H1 (cell line): ENCODE measurements at regions not wholly inside any gene's neighbourhood (a gene's known extent, or its start where the extent isn't known, plus 50 kb on each side); places are given as distances from the start of the nearest gene placed in this dataset.

Experiments used
- EGR1 ChIP-seq: IDR thresholded peaks from 2 replicates; pipeline ENCODE4 v1.6.1; 2011; ENCODE audit warnings: low read depth, low read length, borderline replicate concordance
- EZH2 ChIP-seq: fragments of 200-600 bp; sonication (generic); IDR thresholded peaks from 2 replicates; pipeline ENCODE4 v1.7.1; 2012; ENCODE audit warnings: low read depth, mild to moderate bottlenecking, moderate library complexity, low read length, inconsistent platforms; ENCODE audit not compliant: severe bottlenecking
- FOSL1 ChIP-seq: IDR thresholded peaks from 2 replicates; pipeline ENCODE4 v1.6.1; 2011; ENCODE audit warnings: mild to moderate bottlenecking, low read depth, low read length, moderate library complexity; ENCODE audit not compliant: insufficient read depth
- KDM5A ChIP-seq: fragments of 200-600 bp; IDR thresholded peaks from 2 replicates; pipeline ENCODE4 v1.7.1; 2012; ENCODE audit warnings: mild to moderate bottlenecking, low read length, inconsistent platforms, mixed read lengths
- POLR2A ChIP-seq, 2 experiments: IDR thresholded peaks; 1 replicate in 1 of 2; 2 replicates in 1 of 2; pipeline ENCODE4 v1.6.1; 2011; ENCODE audit warnings: low read depth in 2 of 2, low read length in 2 of 2, mild to moderate bottlenecking in 2 of 2; ENCODE audit errors: control extremely low read depth in 1 of 2
- RXRA ChIP-seq: IDR thresholded peaks from 2 replicates; pipeline ENCODE4 v1.6.1; 2011; ENCODE audit warnings: low read depth, mild to moderate bottlenecking, low read length, moderate library complexity; ENCODE audit not compliant: insufficient read depth
- SIN3A ChIP-seq, 2 experiments: IDR thresholded peaks in 1 of 2; conservative IDR thresholded peaks in 1 of 2; 2 replicates each; pipeline ENCODE4 v1.6.1; 2011 to 2012; ENCODE audit warnings: low read length in 2 of 2, improper control_type of control experiment in 1 of 2, low read depth in 1 of 2, mild to moderate bottlenecking in 1 of 2
- SRF ChIP-seq: IDR thresholded peaks from 2 replicates; pipeline ENCODE4 v1.6.1; 2011; ENCODE audit warnings: mild to moderate bottlenecking, low read depth, low read length, moderate library complexity
- TAF1 ChIP-seq: IDR thresholded peaks from 2 replicates; pipeline ENCODE4 v1.6.1; 2011; ENCODE audit warnings: mild to moderate bottlenecking, low read depth, low read length
- YY1 ChIP-seq: IDR thresholded peaks from 2 replicates; pipeline ENCODE4 v1.6.1; 2011; ENCODE audit warnings: low read depth, mild to moderate bottlenecking, low read length
- TF ChIP-seq, protein P1 (sequence below), 3 experiments: IDR thresholded peaks; 1 replicate in 2 of 3; 2 replicates in 1 of 3; pipeline versions ENCODE4 v1.5.1 to v1.6.1; 2011; ENCODE audit warnings: low read length in 3 of 3, mild to moderate bottlenecking in 3 of 3, inconsistent platforms in 2 of 3, low read depth in 1 of 3, moderate library complexity in 1 of 3; ENCODE audit not compliant: insufficient read depth in 1 of 3; ENCODE audit errors: control extremely low read depth in 1 of 3
- TF ChIP-seq, protein P2 (sequence below): IDR thresholded peaks from 2 replicates; pipeline ENCODE4 v1.6.1; 2012; ENCODE audit warnings: inconsistent platforms

- TF ChIP-seq, protein P1, sequence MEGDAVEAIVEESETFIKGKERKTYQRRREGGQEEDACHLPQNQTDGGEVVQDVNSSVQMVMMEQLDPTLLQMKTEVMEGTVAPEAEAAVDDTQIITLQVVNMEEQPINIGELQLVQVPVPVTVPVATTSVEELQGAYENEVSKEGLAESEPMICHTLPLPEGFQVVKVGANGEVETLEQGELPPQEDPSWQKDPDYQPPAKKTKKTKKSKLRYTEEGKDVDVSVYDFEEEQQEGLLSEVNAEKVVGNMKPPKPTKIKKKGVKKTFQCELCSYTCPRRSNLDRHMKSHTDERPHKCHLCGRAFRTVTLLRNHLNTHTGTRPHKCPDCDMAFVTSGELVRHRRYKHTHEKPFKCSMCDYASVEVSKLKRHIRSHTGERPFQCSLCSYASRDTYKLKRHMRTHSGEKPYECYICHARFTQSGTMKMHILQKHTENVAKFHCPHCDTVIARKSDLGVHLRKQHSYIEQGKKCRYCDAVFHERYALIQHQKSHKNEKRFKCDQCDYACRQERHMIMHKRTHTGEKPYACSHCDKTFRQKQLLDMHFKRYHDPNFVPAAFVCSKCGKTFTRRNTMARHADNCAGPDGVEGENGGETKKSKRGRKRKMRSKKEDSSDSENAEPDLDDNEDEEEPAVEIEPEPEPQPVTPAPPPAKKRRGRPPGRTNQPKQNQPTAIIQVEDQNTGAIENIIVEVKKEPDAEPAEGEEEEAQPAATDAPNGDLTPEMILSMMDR (IDR thresholded peaks at IDR 0.05; ENCODE audit: control extremely low read depth in 1 of 3, insufficient read depth in 1 of 3, low read depth in 1 of 3, low read length in 3 of 3), result no peak
- TF ChIP-seq YY1, result no peak
- TF ChIP-seq KDM5A, result no peak
- TF ChIP-seq FOSL1, result no peak
- TF ChIP-seq SRF, result no peak
- TF ChIP-seq POLR2A (IDR thresholded peaks at IDR 0.05; ENCODE audit: control extremely low read depth in 1 of 2, low read depth in 2 of 2, low read length in 2 of 2), result no peak
- TF ChIP-seq EZH2, result no peak
- no peak for TF ChIP-seq SIN3A (conservative IDR thresholded peaks at IDR 0.05 in 1 of 2, IDR thresholded peaks at IDR 0.05 in 1 of 2; ENCODE audit: low read depth in 1 of 2, low read length in 2 of 2)
- no peak for TF ChIP-seq TAF1
- TF ChIP-seq, protein P2, sequence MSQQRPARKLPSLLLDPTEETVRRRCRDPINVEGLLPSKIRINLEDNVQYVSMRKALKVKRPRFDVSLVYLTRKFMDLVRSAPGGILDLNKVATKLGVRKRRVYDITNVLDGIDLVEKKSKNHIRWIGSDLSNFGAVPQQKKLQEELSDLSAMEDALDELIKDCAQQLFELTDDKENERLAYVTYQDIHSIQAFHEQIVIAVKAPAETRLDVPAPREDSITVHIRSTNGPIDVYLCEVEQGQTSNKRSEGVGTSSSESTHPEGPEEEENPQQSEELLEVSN, result no peak
- TF ChIP-seq EGR1, result no peak
- no peak for TF ChIP-seq RXRA
Observed at GRCh38 chr4:189525304-189525703, 415.4 kb upstream of the FRG1 start.
